Endothelial cell of umbilical vein (primary cell): ENCODE measurements at regions not wholly inside any gene's neighbourhood (a gene's known extent, or its start where the extent isn't known, plus 50 kb on each side); places are given as distances from the start of the nearest gene placed in this dataset.

Source experiments
- BruUV-seq: library from RNA; stranded (reverse); fragments of 400-500 nt; replicated peaks from 2 replicates; lab custom pipeline; 2021; lab: Mats Ljungman, UMichigan
- CTCF ChIA-PET: fragments of 300-600, 350-600 bp; sonication (Branson Sonifier 250); formaldehyde crosslinking; loops from one replicate; lab custom pipeline; 2021; ENCODE audit warnings: antibody characterized with exemption, inconsistent platforms; lab: Charles Lee
- POLR2A ChIA-PET: fragments of 300-600, 350-600 bp; sonication (Branson Sonifier 250); formaldehyde crosslinking; loops from one replicate; lab custom pipeline; 2021; ENCODE audit warnings: antibody characterized with exemption, inconsistent platforms; lab: Charles Lee
- DNase-seq: peaks from one replicate; pipeline ENCODE4 v3.0.0-alpha.2; 2011; ENCODE audit warnings: low read depth, low spot score
- FAIRE-seq: peaks from 2 replicates; lab custom pipeline; 2011; peaks lifted over from hg19 to GRCh38; lab: Jason Lieb, UNC
- H2AFZ ChIP-seq: 2 replicates; pipeline ENCODE4 v1.6.0; 2012; ENCODE audit warnings: low read depth, low read length, control low read depth, inconsistent platforms
- H3K27ac ChIP-seq: 2 replicates; pipeline ENCODE4 v1.5.1; 2011; ENCODE audit warnings: low read depth, mild to moderate bottlenecking, control low read depth, low read length, moderate library complexity; ENCODE audit not compliant: insufficient read depth
- H3K27me3 ChIP-seq, 2 experiments: 2 replicates each; pipeline versions ENCODE4 v1.6.0 to v1.6.1; 2011; ENCODE audit warnings: low read length in 2 of 2, mixed read lengths in 1 of 2; ENCODE audit not compliant: control insufficient read depth in 2 of 2, insufficient read depth in 2 of 2
- H3K36me3 ChIP-seq, 2 experiments: 2 replicates in 1 of 2; 3 replicates in 1 of 2; pipeline ENCODE4 v1.5.1; 2011; ENCODE audit warnings: low read length in 2 of 2, mild to moderate bottlenecking in 1 of 2, moderate library complexity in 1 of 2; ENCODE audit not compliant: control insufficient read depth in 2 of 2, insufficient read depth in 2 of 2; ENCODE audit errors: extremely low read depth in 1 of 2
- H3K4me1 ChIP-seq: 3 replicates; pipeline ENCODE4 v1.5.1; 2011; ENCODE audit warnings: mild to moderate bottlenecking, low read length; ENCODE audit not compliant: control insufficient read depth, insufficient read depth; ENCODE audit errors: extremely low read depth
- H3K4me2 ChIP-seq: 2 replicates; pipeline ENCODE4 v1.6.1; 2011; ENCODE audit warnings: low read length, control low read depth, mixed read lengths; ENCODE audit not compliant: insufficient read depth
- H3K4me3 ChIP-seq, 3 experiments: fragments of 200-600 bp in 1 of 3; sonication (generic), shearing (Covaris generic) in 1 of 3; replicated peaks in 1 of 3; 2 replicates each; pipeline ENCODE4 v1.5.1; 2011 to 2016; ENCODE audit warnings: control low read depth in 3 of 3, low read length in 3 of 3, mild to moderate bottlenecking in 2 of 3, inconsistent platforms in 1 of 3, low read depth in 1 of 3, moderate library complexity in 1 of 3; ENCODE audit not compliant: insufficient read depth in 1 of 3
- H3K79me2 ChIP-seq: 2 replicates; pipeline ENCODE4 v1.6.0; 2012; ENCODE audit warnings: low read length, inconsistent platforms; ENCODE audit not compliant: control insufficient read depth, insufficient read depth
- H3K9ac ChIP-seq: replicated peaks from 2 replicates; pipeline ENCODE3; 2011; ENCODE audit warnings: low read length, control low read depth; ENCODE audit not compliant: insufficient read depth; ENCODE audit errors: extremely low read depth
- H3K9me1 ChIP-seq: replicated peaks from 3 replicates; pipeline ENCODE4 v1.6.0; 2011; ENCODE audit warnings: mild to moderate bottlenecking, low read length; ENCODE audit not compliant: control insufficient read depth, insufficient read depth; ENCODE audit errors: extremely low read depth
- H3K9me3 ChIP-seq: replicated peaks from 2 replicates; pipeline ENCODE4 v1.5.1; 2012; ENCODE audit warnings: low read length, inconsistent platforms; ENCODE audit not compliant: control insufficient read depth, insufficient read depth
- H4K20me1 ChIP-seq: replicated peaks from 2 replicates; pipeline ENCODE3; 2011; ENCODE audit warnings: mild to moderate bottlenecking, low read length; ENCODE audit not compliant: control insufficient read depth, insufficient read depth; ENCODE audit errors: extremely low read depth
- CTCF ChIP-seq, 2 donors: IDR thresholded peaks; 1 replicate in 1 of 2; 2 replicates in 1 of 2; pipeline ENCODE4 v1.5.1; 2011; ENCODE audit warnings: low read length in 2 of 2, mild to moderate bottlenecking in 2 of 2, moderate library complexity in 2 of 2, control low read depth in 1 of 2, inconsistent platforms in 1 of 2, low read depth in 1 of 2; ENCODE audit not compliant: insufficient read depth in 1 of 2; ENCODE audit errors: extremely low read depth in 1 of 2
- EZH2 ChIP-seq: IDR thresholded peaks from 2 replicates; pipeline ENCODE4 v1.6.1; 2012; ENCODE audit warnings: borderline replicate concordance, low read depth, mild to moderate bottlenecking, moderate library complexity, low read length, inconsistent platforms; ENCODE audit not compliant: severe bottlenecking
- FOS ChIP-seq: IDR thresholded peaks from 2 replicates; pipeline ENCODE4 v1.6.1; 2011; ENCODE audit warnings: mild to moderate bottlenecking, low read length, moderate library complexity, borderline replicate concordance; ENCODE audit not compliant: insufficient read depth
- GATA2 ChIP-seq: IDR thresholded peaks from 2 replicates; pipeline ENCODE4 v1.7.0; 2011; ENCODE audit warnings: low read depth, mild to moderate bottlenecking, moderate library complexity, mixed read lengths, low read length; ENCODE audit not compliant: insufficient read length, insufficient read depth
- JUN ChIP-seq: IDR thresholded peaks from 2 replicates; pipeline ENCODE4 v1.6.1; 2011; ENCODE audit warnings: borderline replicate concordance, low read depth; ENCODE audit not compliant: insufficient read length, insufficient read depth
- MAX ChIP-seq: IDR thresholded peaks from 2 replicates; pipeline ENCODE4 v1.6.1; 2011; ENCODE audit not compliant: insufficient read depth, insufficient read length
- MYC ChIP-seq: IDR thresholded peaks from one replicate; pipeline ENCODE4 v1.6.1; 2011; ENCODE audit warnings: mild to moderate bottlenecking, low read depth, low read length
- POLR2A ChIP-seq: IDR thresholded peaks from 2 replicates; pipeline ENCODE4 v1.6.1; 2012; ENCODE audit warnings: low read depth, mild to moderate bottlenecking, control low read depth, low read length
- POLR2AphosphoS5 ChIP-seq: IDR thresholded peaks from 2 replicates; pipeline ENCODE4 v1.6.1; 2012; ENCODE audit warnings: low read depth, mild to moderate bottlenecking, control low read depth, low read length, moderate library complexity; ENCODE audit not compliant: insufficient read depth
- dilution Hi-C: fragments of 300-500 bp; cut with MboI; formaldehyde crosslinking; loops from one replicate; pipeline ENCODE4 v1.15.0; 2019; ENCODE audit warnings: low sequenced_read_pairs; ENCODE audit not compliant: extremely low pct_ligation_motif_present
- intact Hi-C: fragments of 100-400 bp; cut with micrococcal nuclease; formaldehyde crosslinking; loops from one replicate; pipeline ENCODE4 v1.10.0; 2022

- TF ChIP-seq MAX: no peak
- no peak for TF ChIP-seq EZH2
- TF ChIP-seq POLR2AphosphoS5: no peak
- no peak for TF ChIP-seq GATA2
- no peak for TF ChIP-seq MYC
- no peak for TF ChIP-seq JUN
- no peak for TF ChIP-seq POLR2A
- no peak for TF ChIP-seq FOS
- TF ChIP-seq CTCF (IDR thresholded peaks at IDR 0.05; ENCODE audit: extremely low read depth in 1 of 2, insufficient read depth in 1 of 2, low read depth in 1 of 2, low read length in 2 of 2): no peak
- no peak for FAIRE-seq
- Histone ChIP-seq H3K27ac (no peak overlapping the region), H3K27me3 (no peaks in the 10 kb centered on the region), H3K4me3 (no peak overlapping the region), H3K4me2 (no peak overlapping the region), H3K9me3 (no peaks in the 10 kb centered on the region), H3K9me1 (no peaks in the 10 kb centered on the region), H3K4me1 (no peaks in the 10 kb centered on the region), H2AFZ (no peak overlapping the region), H4K20me1 (no peaks in the 10 kb centered on the region), H3K36me3 (no peaks in the 10 kb centered on the region), H3K9ac (no peak overlapping the region), H3K79me2 (no peaks in the 10 kb centered on the region)
- POLR2A ChIA-PET: no interaction called here
- no peak for DNase-seq
- intact Hi-C loops: no loop called here
- CTCF ChIA-PET: no interaction called here
- dilution Hi-C loops: no loop called here
- BruUV-seq: no TSS peak
Observed at GRCh38 chr3:118803096-118803476, 231.6 kb downstream of the IGSF11 start.
